ENCODE measurements at regions not wholly inside any gene's neighbourhood (a gene's known extent, or its start where the extent isn't known, plus 50 kb on each side); places are given as distances from the start of the nearest gene placed in this dataset.

GRCh38 chr1:188372821-188373220 lies 1544.1 kb downstream of the PLA2G4A start:
- no peak for DNase-seq

- no peak for DNase-seq
Observed at GRCh38 chr1:188382851-188383250, 1554.1 kb downstream of the PLA2G4A start.

- DNase-seq = no peak
Observed at GRCh38 chr1:188386161-188386560, 1557.4 kb downstream of the PLA2G4A start.

- DNase-seq = no peak
Observed at GRCh38 chr1:188386666-188387065, 1557.9 kb downstream of the PLA2G4A start.

- no peak for DNase-seq
Observed at GRCh38 chr1:188394677-188395076, 1565.9 kb downstream of the PLA2G4A start.

GRCh38 chr1:188397521-188397920 lies 1568.8 kb downstream of the PLA2G4A start:
- DNase-seq = no peak

GRCh38 chr1:188402986-188403385 lies 1574.2 kb downstream of the PLA2G4A start:
- no peak for DNase-seq

GRCh38 chr1:188406636-188407035 lies 1577.9 kb downstream of the PLA2G4A start:
- no peak for DNase-seq

- no peak for DNase-seq
Observed at GRCh38 chr1:188420177-188420576, 1591.4 kb downstream of the PLA2G4A start.

GRCh38 chr1:188423073-188423472 lies 1594.3 kb downstream of the PLA2G4A start:
- DNase-seq = no peak

- DNase-seq = no peak
Observed at GRCh38 chr1:188424176-188424575, 1595.4 kb downstream of the PLA2G4A start.

GRCh38 chr1:188425687-188426086 lies 1596.9 kb downstream of the PLA2G4A start:
- peak; percentile 61 for DNase-seq

GRCh38 chr1:188426561-188426960 lies 1597.8 kb downstream of the PLA2G4A start:
- DNase-seq = no peak

- no peak for DNase-seq
Observed at GRCh38 chr1:188427642-188428041, 1598.9 kb downstream of the PLA2G4A start.

- DNase-seq = no peak
Observed at GRCh38 chr1:188429386-188429785, 1600.6 kb downstream of the PLA2G4A start.

GRCh38 chr1:188432427-188432826 lies 1603.7 kb downstream of the PLA2G4A start:
- DNase-seq = no peak

GRCh38 chr1:188433425-188433824 lies 1604.7 kb downstream of the PLA2G4A start:
- no peak for DNase-seq

GRCh38 chr1:188444526-188444925 lies 1615.8 kb downstream of the PLA2G4A start:
- no peak for DNase-seq

GRCh38 chr1:188462837-188463236 lies 1634.1 kb downstream of the PLA2G4A start:
- DNase-seq = no peak

- no peak for DNase-seq
Observed at GRCh38 chr1:188463919-188464318, 1635.2 kb downstream of the PLA2G4A start.

GRCh38 chr1:188466539-188466938 lies 1637.8 kb downstream of the PLA2G4A start:
- DNase-seq = no peak

GRCh38 chr1:188476606-188477005 lies 1647.9 kb downstream of the PLA2G4A start:
- DNase-seq = no peak

GRCh38 chr1:188489336-188490112 lies 1660.8 kb downstream of the PLA2G4A start:
- peak; percentile 8 for DNase-seq

GRCh38 chr1:188496506-188496905 lies 1667.8 kb downstream of the PLA2G4A start:
- DNase-seq = no peak

- no peak for DNase-seq
Observed at GRCh38 chr1:188497020-188497419, 1668.3 kb downstream of the PLA2G4A start.

All from amniotic stem cell (primary cell).